ENCODE measurements at regions not wholly inside any gene's neighbourhood (a gene's known extent, or its start where the extent isn't known, plus 50 kb on each side); places are given as distances from the start of the nearest gene placed in this dataset.
"Not testable (repeated sequence)": the region's sequence is repeated elsewhere in the genome, so short reads cannot be mapped to it uniquely, and the experiment has no call there.

- DNase-seq (ENCODE audit: low read depth): no peak
Observed at GRCh38 chr16:59864981-59865666, 1131.0 kb upstream of the GOT2 start.

- no peak for DNase-seq (ENCODE audit: low read depth)
Observed at GRCh38 chr16:59859676-59860402, 1125.7 kb upstream of the GOT2 start.

- DNase-seq (ENCODE audit: low read depth): no peak
Observed at GRCh38 chr16:59854846-59855439, 1120.8 kb upstream of the GOT2 start.

- DNase-seq (ENCODE audit: low read depth): no peak
Observed at GRCh38 chr16:59849716-59850115, 1115.6 kb upstream of the GOT2 start.

- DNase-seq (ENCODE audit: low read depth): no peak
Observed at GRCh38 chr16:59848296-59848695, 1114.2 kb upstream of the GOT2 start.

- no peak for DNase-seq (ENCODE audit: low read depth)
Observed at GRCh38 chr16:59840169-59840568, 1106.1 kb upstream of the GOT2 start.

- DNase-seq (ENCODE audit: low read depth): no peak
Observed at GRCh38 chr16:59826767-59827166, 1092.7 kb upstream of the GOT2 start.

- not testable (repeated sequence) for DNase-seq (ENCODE audit: low read depth)
Observed at GRCh38 chr16:59809488-59809887, 1075.4 kb upstream of the GOT2 start.

- no peak for DNase-seq (ENCODE audit: low read depth)
Observed at GRCh38 chr16:59783191-59783590, 1049.1 kb upstream of the GOT2 start.

- no peak for DNase-seq (ENCODE audit: low read depth)
Observed at GRCh38 chr16:59773330-59773729, 1039.2 kb upstream of the GOT2 start.

- DNase-seq (ENCODE audit: low read depth): no peak
Observed at GRCh38 chr16:59759296-59759695, 1025.2 kb upstream of the GOT2 start.

- DNase-seq (ENCODE audit: low read depth): no peak
Observed at GRCh38 chr16:59758848-59759247, 1024.7 kb upstream of the GOT2 start.

GRCh38 chr16:59754854-59755253 is 1020.7 kb upstream of the GOT2 start:
- DNase-seq (ENCODE audit: low read depth): no peak

- no peak for DNase-seq (ENCODE audit: low read depth)
Observed at GRCh38 chr16:59749662-59750336, 1015.7 kb upstream of the GOT2 start.

- DNase-seq (ENCODE audit: low read depth): no peak
Observed at GRCh38 chr16:59748531-59748930, 1014.4 kb upstream of the GOT2 start.

GRCh38 chr16:59743504-59743903 is 1009.4 kb upstream of the GOT2 start:
- no peak for DNase-seq (ENCODE audit: low read depth)

GRCh38 chr16:59740858-59741257 is 1006.7 kb upstream of the GOT2 start:
- no peak for DNase-seq (ENCODE audit: low read depth)

GRCh38 chr16:59737274-59737673 is 1003.2 kb upstream of the GOT2 start:
- DNase-seq (ENCODE audit: low read depth): no peak

- DNase-seq (ENCODE audit: low read depth): no peak
Observed at GRCh38 chr16:59733321-59733720, 999.2 kb upstream of the GOT2 start.

- no peak for DNase-seq (ENCODE audit: low read depth)
Observed at GRCh38 chr16:59729613-59730012, 995.5 kb upstream of the GOT2 start.

GRCh38 chr16:59719121-59719520 is 985.0 kb upstream of the GOT2 start:
- no peak for DNase-seq (ENCODE audit: low read depth)

- DNase-seq (ENCODE audit: low read depth): no peak
Observed at GRCh38 chr16:59707436-59708226, 973.5 kb upstream of the GOT2 start.

All from activated T-cell treated with anti-CD3 and anti-CD28 coated beads for 1 hour (primary cell).